Lower leg skin (tissue), 4 donors: ENCODE measurements at regions not wholly inside any gene's neighbourhood (a gene's known extent, or its start where the extent isn't known, plus 50 kb on each side); places are given as distances from the start of the nearest gene placed in this dataset.

Source experiments
- DNase-seq, 2 donors: peaks; one replicate each; pipeline ENCODE4 v3.0.0-alpha.2; 2019; ENCODE audit warnings: low spot score in 2 of 2
- H3K4me3 ChIP-seq: fragments of 200-600 bp; sonication (generic); 2 replicates; pipeline ENCODE4 v1.5.1; 2017; ENCODE audit warnings: mild to moderate bottlenecking, low read depth; ENCODE audit not compliant: poor library complexity, severe bottlenecking
- CTCF ChIP-seq, 3 donors: fragments of 450-650 bp; IDR thresholded peaks; one replicate each; pipeline ENCODE4 v1.5.1; 2016; ENCODE audit warnings: antibody characterized with exemption in 3 of 3, mild to moderate bottlenecking in 3 of 3, moderate library complexity in 2 of 3
- POLR2A ChIP-seq, 2 donors: fragments of 450-650 bp; IDR thresholded peaks; one replicate each; pipeline ENCODE4 v1.6.1; 2016 to 2017; ENCODE audit warnings: antibody characterized with exemption in 2 of 2, mild to moderate bottlenecking in 1 of 2, moderate library complexity in 1 of 2
- WGBS, 2 donors: methylation state at CpG; one replicate each; pipeline ENCODE4 v1.1.5; 2018; 5-methylcytosine and 5-hydroxymethylcytosine counted together
- intact Hi-C: fragments of 100-400 bp; cut with DNase I; formaldehyde crosslinking; loops from one replicate; pipeline ENCODE4 v1.15.0; 2023; ENCODE audit warnings: low total_unique reads

GRCh38 chr1:192057766-192058165 is 100.5 kb upstream of the RGS18 start:
- H3K4me3 ChIP-seq: no peak overlapping the region
- intact Hi-C loops: no loop called here
- no peak for TF ChIP-seq CTCF (IDR thresholded peaks at IDR 0.05)
- TF ChIP-seq POLR2A (IDR thresholded peaks at IDR 0.05): no peak
- WGBS, 2 donors: 88% methylated on average over 2 of the region's 2 CpGs
- no peak for DNase-seq

GRCh38 chr1:192059407-192059806 is 98.9 kb upstream of the RGS18 start:
- DNase-seq: no peak
- TF ChIP-seq CTCF (IDR thresholded peaks at IDR 0.05): no peak
- no peak for TF ChIP-seq POLR2A (IDR thresholded peaks at IDR 0.05)
- WGBS, 2 donors: 27 to 42% methylated on average over 1 of the region's 1 CpG
- intact Hi-C loops: no loop called here
- no peak overlapping the region for H3K4me3 ChIP-seq

GRCh38 chr1:192061556-192061955 is 96.7 kb upstream of the RGS18 start:
- 41 to 43% methylated on average over 2 of the region's 2 CpGs for WGBS, 2 donors
- intact Hi-C loops: no loop called here
- no peak for DNase-seq
- H3K4me3 ChIP-seq: no peak overlapping the region
- no peak for TF ChIP-seq POLR2A (IDR thresholded peaks at IDR 0.05)
- TF ChIP-seq CTCF (IDR thresholded peaks at IDR 0.05): no peak

- no peak overlapping the region for H3K4me3 ChIP-seq
- no peak for DNase-seq
- TF ChIP-seq POLR2A (IDR thresholded peaks at IDR 0.05): no peak
- TF ChIP-seq CTCF (IDR thresholded peaks at IDR 0.05): no peak
- intact Hi-C loops: no loop called here
- WGBS, 2 donors: 32 to 47% methylated on average over 3 of the region's 3 CpGs
These were observed 93.2 kb upstream of the RGS18 start for GRCh38 chr1:192065087-192065486.

- intact Hi-C loops: no loop called here
- no peak overlapping the region for H3K4me3 ChIP-seq
- WGBS, 2 donors: 79 to 82% methylated on average over 4 of the region's 4 CpGs
These were observed 92.1 kb upstream of the RGS18 start for GRCh38 chr1:192066202-192066601.

More at GRCh38 chr1:192066202-192066601, 92.1 kb upstream of the RGS18 start:
- DNase-seq: no peak
- TF ChIP-seq CTCF (IDR thresholded peaks at IDR 0.05) (no peak), POLR2A (IDR thresholded peaks at IDR 0.05) (no peak)
